ENCODE measurements at regions not wholly inside any gene's neighbourhood (a gene's known extent, or its start where the extent isn't known, plus 50 kb on each side); places are given as distances from the start of the nearest gene placed in this dataset.
"Not testable (repeated sequence)": the region's sequence is repeated elsewhere in the genome, so short reads cannot be mapped to it uniquely, and the experiment has no call there.

GRCh38 chr11:80959751-80960150 lies 1518.9 kb upstream of the TENM4 start:
- no peaks in the 10 kb centered on the region for H3K27me3 Mint-ChIP-seq
- no peak for DNase-seq
- H3K36me3 Mint-ChIP-seq: peaks cover 0 to 3% (median 0%) of the 10 kb centered on the region in 3 donors
- H3K4me3 Mint-ChIP-seq: no peak overlapping the region
- no peaks in the 10 kb centered on the region for H3K4me1 Mint-ChIP-seq
- no peak for ATAC-seq
- H3K27ac Mint-ChIP-seq: no peak overlapping the region
- POLR2A ChIA-PET: no interaction called here
- H3K9me3 Mint-ChIP-seq: peaks cover 2 to 41% (median 8%) of the 10 kb centered on the region in 9 donors

DNA sequence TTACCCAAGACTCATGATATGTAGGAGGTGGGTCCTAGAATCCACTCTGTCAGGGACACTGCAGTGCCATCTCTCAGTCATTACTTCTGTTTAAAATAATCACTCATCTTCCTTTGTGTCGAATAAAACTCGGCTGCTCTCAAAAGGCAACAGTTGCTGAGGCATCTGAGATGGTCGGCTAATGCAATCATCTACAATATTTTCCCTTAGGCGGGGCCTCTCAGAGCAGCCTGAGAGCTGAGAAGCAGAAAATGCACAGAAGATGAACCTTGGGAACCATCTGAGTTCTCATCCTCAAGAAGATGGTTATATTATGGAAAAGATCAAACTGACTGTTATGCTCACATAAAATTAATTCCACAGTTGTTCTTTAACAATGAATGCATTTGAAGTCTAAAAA lies 1518.2 kb upstream of the TENM4 start:
- Mint-ChIP-seq H3K4me1 (no peaks in the 10 kb centered on the region), H3K27me3 (no peaks in the 10 kb centered on the region), H3K36me3 (no peaks in the 10 kb centered on the region), H3K9me3 (peaks cover 2 to 40% (median 8%) of the 10 kb centered on the region in 9 donors), H3K4me3 (no peak overlapping the region), H3K27ac (no peak overlapping the region)
- ATAC-seq (no peak), DNase-seq (no peak)
- POLR2A ChIA-PET: no interaction called here

DNA sequence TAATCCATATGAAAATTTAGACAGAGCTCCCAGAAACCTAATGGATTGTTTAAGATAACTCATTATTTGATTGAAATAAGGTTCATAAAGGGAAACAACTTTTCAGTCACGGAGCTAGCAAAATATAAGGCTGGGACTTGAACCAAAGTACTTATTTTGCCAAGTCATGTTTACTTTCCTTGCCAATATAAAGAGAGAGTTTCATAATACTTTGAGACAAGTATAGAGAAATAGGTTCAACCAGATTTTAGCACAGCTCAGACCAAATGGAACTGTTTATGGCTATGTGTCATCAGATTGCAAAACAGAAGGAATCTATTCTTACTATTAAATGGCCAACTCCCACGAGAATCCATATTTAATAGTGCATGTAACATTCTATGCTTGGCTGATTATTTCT lies 1517.5 kb upstream of the TENM4 start:
- H3K27ac Mint-ChIP-seq: no peak overlapping the region

DNA sequence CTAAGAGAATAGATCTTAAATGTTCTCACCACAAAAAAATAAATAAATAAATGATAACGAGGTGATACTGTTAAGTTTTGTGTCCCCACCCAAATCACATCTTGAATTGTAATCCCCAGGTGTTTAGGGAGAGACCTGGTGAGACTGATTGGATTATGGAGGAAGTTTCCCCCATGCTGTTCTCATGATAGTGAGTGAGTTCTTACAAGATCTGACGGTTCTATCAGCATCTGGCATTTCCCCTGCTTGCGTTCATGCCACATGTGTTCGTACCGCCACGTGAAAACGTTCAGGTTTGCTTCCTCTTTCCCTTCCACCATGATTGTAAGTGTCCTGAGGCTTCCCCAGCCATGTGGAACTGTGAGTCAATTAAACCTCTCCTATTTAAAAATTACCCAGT lies 1514.8 kb upstream of the TENM4 start:
- ATAC-seq: no peak
- Mint-ChIP-seq H3K36me3 (no peaks in the 10 kb centered on the region), H3K27ac (no peak overlapping the region), H3K4me3 (no peak overlapping the region), H3K9me3 (peaks cover 0 to 28% (median 14%) of the 10 kb centered on the region in 9 donors), H3K4me1 (no peaks in the 10 kb centered on the region), H3K27me3 (no peaks in the 10 kb centered on the region)
- DNase-seq: no peak
- POLR2A ChIA-PET: no interaction called here

More for the DNA sequence above, 1517.5 kb upstream of the TENM4 start:
- H3K36me3 Mint-ChIP-seq: no peaks in the 10 kb centered on the region
- no peak overlapping the region for H3K4me3 Mint-ChIP-seq
- POLR2A ChIA-PET: no interaction called here
- H3K9me3 Mint-ChIP-seq: peaks cover 2 to 37% (median 8%) of the 10 kb centered on the region in 9 donors
- H3K4me1 Mint-ChIP-seq: no peaks in the 10 kb centered on the region
- no peak for DNase-seq
- no peak for ATAC-seq
- H3K27me3 Mint-ChIP-seq: no peaks in the 10 kb centered on the region

GRCh38 chr11:80948781-80949180 lies 1508.0 kb upstream of the TENM4 start:
- Mint-ChIP-seq H3K4me3 (no peak overlapping the region), H3K9me3 (peaks cover 2 to 39% (median 18%) of the 10 kb centered on the region in 9 donors), H3K27me3 (no peaks in the 10 kb centered on the region), H3K36me3 (no peaks in the 10 kb centered on the region), H3K4me1 (no peaks in the 10 kb centered on the region), H3K27ac (no peak overlapping the region)
- ATAC-seq (no peak), DNase-seq (no peak)
- POLR2A ChIA-PET: no interaction called here

- POLR2A ChIA-PET: no interaction called here
- H3K27ac Mint-ChIP-seq: no peak overlapping the region
- ATAC-seq: no peak
Measured at GRCh38 chr11:80944758-80945157, 1503.9 kb upstream of the TENM4 start.

GRCh38 chr11:80943226-80943625 lies 1502.4 kb upstream of the TENM4 start:
- POLR2A ChIA-PET: no interaction called here
- Mint-ChIP-seq H3K36me3 (no peaks in the 10 kb centered on the region), H3K27ac (no peak overlapping the region), H3K9me3 (peaks cover 0 to 14% (median 2%) of the 10 kb centered on the region in 9 donors), H3K4me3 (no peak overlapping the region), H3K27me3 (no peaks in the 10 kb centered on the region), H3K4me1 (no peaks in the 10 kb centered on the region)
- ATAC-seq (no peak), DNase-seq (no peak)

More at GRCh38 chr11:80944758-80945157, 1503.9 kb upstream of the TENM4 start:
- no peaks in the 10 kb centered on the region for H3K36me3 Mint-ChIP-seq
- no peaks in the 10 kb centered on the region for H3K4me1 Mint-ChIP-seq
- H3K4me3 Mint-ChIP-seq: no peak overlapping the region
- H3K9me3 Mint-ChIP-seq: peaks cover 0 to 19% (median 9%) of the 10 kb centered on the region in 9 donors
- no peak for DNase-seq
- no peaks in the 10 kb centered on the region for H3K27me3 Mint-ChIP-seq

GRCh38 chr11:80937842-80938241 lies 1497.0 kb upstream of the TENM4 start:
- Mint-ChIP-seq H3K4me1 (no peaks in the 10 kb centered on the region), H3K36me3 (no peaks in the 10 kb centered on the region), H3K27ac (no peak overlapping the region), H3K4me3 (no peak overlapping the region), H3K27me3 (no peaks in the 10 kb centered on the region), H3K9me3 (peaks cover 0 to 19% (median 12%) of the 10 kb centered on the region in 9 donors)
- no peak for DNase-seq
- ATAC-seq: no peak
- POLR2A ChIA-PET: no interaction called here

DNA sequence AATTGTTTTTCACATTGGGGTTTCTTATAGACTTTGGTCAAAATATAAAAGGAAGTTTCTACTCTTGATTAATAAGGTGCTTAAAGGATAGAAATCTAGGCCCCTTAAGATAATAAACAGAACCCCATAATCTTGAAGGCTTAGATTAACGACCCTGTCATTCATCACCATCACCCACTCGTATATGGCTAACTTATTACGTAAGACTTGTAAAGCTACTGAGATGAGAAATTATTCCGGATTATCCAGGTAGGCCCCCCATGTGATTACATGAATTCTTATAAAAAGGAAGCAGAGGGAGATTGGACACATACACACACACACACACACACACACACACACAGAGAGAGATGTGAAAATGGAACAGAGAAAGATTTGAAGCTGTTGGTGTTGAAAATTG lies 1489.2 kb upstream of the TENM4 start:
- POLR2A ChIA-PET: no interaction called here
- Mint-ChIP-seq H3K4me3 (no peak overlapping the region), H3K4me1 (no peaks in the 10 kb centered on the region), H3K27me3 (no peaks in the 10 kb centered on the region), H3K36me3 (no peaks in the 10 kb centered on the region), H3K9me3 (peaks cover 0 to 19% (median 7%) of the 10 kb centered on the region in 9 donors), H3K27ac (no peak overlapping the region)
- ATAC-seq (no peak), DNase-seq (no peak)

DNA sequence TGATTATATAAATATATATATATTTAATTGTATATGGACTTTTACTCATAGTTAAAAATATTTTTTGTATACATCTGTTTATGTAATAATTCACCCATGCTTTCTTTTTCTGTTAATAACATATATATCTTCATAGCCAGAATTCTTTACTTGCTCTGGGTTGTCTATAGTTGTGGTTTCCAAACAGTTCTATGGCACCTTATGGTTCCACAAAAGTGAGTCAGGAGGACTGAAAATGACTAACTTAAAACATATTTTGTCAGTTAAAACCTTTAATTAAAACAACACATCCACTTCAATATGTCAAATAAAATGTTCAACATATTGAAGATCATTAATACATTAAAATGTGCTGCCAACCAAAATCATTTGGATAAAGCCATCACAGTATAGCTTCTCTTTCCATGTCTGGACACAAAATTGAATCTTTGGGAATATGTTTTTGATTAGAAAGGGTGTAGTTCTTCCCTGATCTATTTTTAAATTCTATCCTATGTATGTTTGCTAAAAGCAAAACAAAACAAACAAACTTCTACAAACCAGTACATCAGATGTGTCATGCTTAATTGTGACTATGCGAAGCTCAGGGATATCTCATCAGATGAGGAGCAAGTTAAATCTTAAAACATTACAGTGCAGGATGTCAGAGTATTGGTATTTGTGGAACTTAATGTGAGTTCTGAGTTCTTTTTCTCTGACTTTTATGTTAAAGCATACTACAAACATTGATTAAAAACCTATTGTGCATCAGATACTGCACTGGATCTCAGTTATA lies 1488.4 kb upstream of the TENM4 start:
- Mint-ChIP-seq H3K9me3 (peaks cover 0 to 23% (median 7%) of the 10 kb centered on the region in 9 donors), H3K4me3 (no peak overlapping the region), H3K4me1 (no peaks in the 10 kb centered on the region), H3K27me3 (no peaks in the 10 kb centered on the region), H3K36me3 (no peaks in the 10 kb centered on the region), H3K27ac (no peak overlapping the region)
- POLR2A ChIA-PET: no interaction called here
- ATAC-seq: no peak
- no peak for DNase-seq

- Mint-ChIP-seq H3K9me3 (peaks cover 0 to 16% (median 4%) of the 10 kb centered on the region in 9 donors), H3K4me1 (no peaks in the 10 kb centered on the region), H3K36me3 (no peaks in the 10 kb centered on the region), H3K27me3 (no peaks in the 10 kb centered on the region), H3K27ac (no peak overlapping the region), H3K4me3 (no peak overlapping the region)
- POLR2A ChIA-PET: no interaction called here
- DNase-seq: no peak
- ATAC-seq: no peak
Measured at GRCh38 chr11:80925321-80925720, 1484.5 kb upstream of the TENM4 start.

GRCh38 chr11:80921310-80921709 lies 1480.5 kb upstream of the TENM4 start:
- H3K27ac Mint-ChIP-seq, H3K36me3 Mint-ChIP-seq, DNase-seq, POLR2A ChIA-PET, H3K4me3 Mint-ChIP-seq, ATAC-seq, H3K4me1 Mint-ChIP-seq, H3K27me3 Mint-ChIP-seq: not testable (repeated sequence)
- peaks cover 0 to 23% (median 3%) of the 10 kb centered on the region in 9 donors for H3K9me3 Mint-ChIP-seq

GRCh38 chr11:80916173-80916798 lies 1475.5 kb upstream of the TENM4 start:
- Mint-ChIP-seq H3K27ac (no peak overlapping the region), H3K9me3 (peaks cover 0 to 29% (median 5%) of the 10 kb centered on the region in 9 donors), H3K36me3 (no peaks in the 10 kb centered on the region), H3K4me3 (no peak overlapping the region), H3K27me3 (no peaks in the 10 kb centered on the region), H3K4me1 (no peaks in the 10 kb centered on the region)
- DNase-seq: no peak
- ATAC-seq: no peak
- POLR2A ChIA-PET: no interaction called here

DNA sequence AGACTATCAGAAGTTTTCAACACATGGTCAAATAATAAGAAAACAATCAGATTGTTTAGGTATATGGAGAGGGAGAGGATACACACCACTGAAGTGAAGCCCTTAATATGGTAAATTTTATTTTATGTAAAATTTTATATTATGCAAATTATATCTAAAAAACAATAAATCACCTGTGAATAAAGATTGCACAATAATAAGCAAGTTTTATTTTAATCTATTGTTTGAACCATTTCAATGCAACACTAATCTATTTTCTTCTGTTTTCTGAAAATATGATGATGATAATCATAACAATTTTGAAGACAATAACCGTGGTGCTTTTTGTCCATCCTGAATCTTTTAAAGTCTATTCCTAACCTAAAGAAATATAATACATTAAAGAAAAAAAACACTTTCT lies 1473.5 kb upstream of the TENM4 start:
- no peaks in the 10 kb centered on the region for H3K4me1 Mint-ChIP-seq
- H3K27ac Mint-ChIP-seq: no peak overlapping the region
- DNase-seq: no peak
- POLR2A ChIA-PET: no interaction called here
- H3K36me3 Mint-ChIP-seq: no peaks in the 10 kb centered on the region
- H3K27me3 Mint-ChIP-seq: no peaks in the 10 kb centered on the region
- H3K9me3 Mint-ChIP-seq: peaks cover 0 to 29% (median 5%) of the 10 kb centered on the region in 9 donors
- ATAC-seq: no peak
- H3K4me3 Mint-ChIP-seq: no peak overlapping the region
